ENCODE measurements at regions not wholly inside any gene's neighbourhood (a gene's known extent, or its start where the extent isn't known, plus 50 kb on each side); places are given as distances from the start of the nearest gene placed in this dataset.
"Not testable (repeated sequence)": the region's sequence is repeated elsewhere in the genome, so short reads cannot be mapped to it uniquely, and the experiment has no call there.

- intact Hi-C loops (cut with micrococcal nuclease) = no loop called here
Measured at GRCh38 chr10:2049560-2049959, 312.2 kb upstream of the ADARB2 start.

GRCh38 chr10:2048337-2048973 is 311.1 kb upstream of the ADARB2 start:
- intact Hi-C loops (cut with micrococcal nuclease) = no loop called here

GRCh38 chr10:2047679-2048078 is 310.4 kb upstream of the ADARB2 start:
- intact Hi-C loops (cut with micrococcal nuclease) = no loop called here

DNA sequence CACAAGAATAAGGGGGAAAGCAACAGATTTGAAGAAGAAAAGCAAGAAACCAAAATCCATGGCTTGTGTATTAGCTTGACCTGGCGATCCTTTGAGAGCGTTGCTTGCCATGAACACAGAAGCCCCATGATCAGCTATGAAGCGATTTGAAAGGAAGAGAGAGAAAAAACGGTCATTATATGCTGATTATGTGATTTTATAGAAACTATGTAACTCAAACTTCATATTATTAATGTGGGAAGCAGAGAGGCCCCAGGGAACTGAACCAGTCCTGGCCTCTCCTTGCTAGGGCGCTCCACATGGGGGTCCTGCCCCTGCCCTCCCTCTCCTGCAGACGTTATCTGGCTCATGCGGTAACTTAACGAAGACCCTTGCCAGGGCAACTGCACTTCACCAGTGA is 306.1 kb upstream of the ADARB2 start:
- intact Hi-C loops (cut with micrococcal nuclease) = no loop called here

GRCh38 chr10:2038036-2038435 is 300.7 kb upstream of the ADARB2 start:
- intact Hi-C loops (cut with micrococcal nuclease) = no loop called here

DNA sequence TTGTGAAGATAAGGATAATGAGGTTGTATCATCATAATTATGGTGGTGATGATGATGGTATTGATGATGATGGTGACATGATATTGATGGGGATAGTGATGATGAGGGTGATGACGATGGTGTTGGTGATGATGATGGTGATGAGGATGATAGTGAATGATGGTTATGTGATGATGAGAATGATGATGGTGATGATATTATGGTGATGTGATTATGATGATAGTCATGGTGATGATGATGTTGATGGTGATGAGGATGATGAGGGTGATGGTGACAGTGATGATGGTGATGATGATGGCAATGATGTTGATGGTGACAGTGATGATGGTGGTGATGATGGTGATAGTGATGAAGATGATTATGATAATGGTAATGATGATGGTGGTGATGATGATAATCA is 299.9 kb upstream of the ADARB2 start:
- intact Hi-C loops (cut with micrococcal nuclease) = no loop called here

DNA sequence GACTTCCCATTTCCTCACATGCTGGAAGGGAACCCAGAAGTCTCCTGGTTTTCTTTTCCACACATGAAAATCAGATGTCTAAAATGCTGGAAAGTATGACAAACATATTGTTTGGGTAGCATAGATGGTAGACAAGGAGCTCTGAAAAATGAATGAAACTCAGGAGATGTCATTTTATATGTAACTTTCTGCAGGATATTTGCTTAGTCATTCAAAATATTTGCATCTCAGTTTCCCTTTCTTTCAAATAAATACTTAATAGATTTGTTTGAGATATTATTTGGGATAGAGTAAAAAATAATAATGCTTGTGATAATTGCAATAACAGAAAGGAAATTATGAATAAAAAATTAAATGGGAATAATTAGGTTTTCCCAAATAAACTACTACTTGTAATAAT is 298.9 kb upstream of the ADARB2 start:
- intact Hi-C loops (cut with micrococcal nuclease) = no loop called here

- intact Hi-C loops (cut with micrococcal nuclease) = no loop called here
Measured at GRCh38 chr10:2030046-2030445, 292.7 kb upstream of the ADARB2 start.

DNA sequence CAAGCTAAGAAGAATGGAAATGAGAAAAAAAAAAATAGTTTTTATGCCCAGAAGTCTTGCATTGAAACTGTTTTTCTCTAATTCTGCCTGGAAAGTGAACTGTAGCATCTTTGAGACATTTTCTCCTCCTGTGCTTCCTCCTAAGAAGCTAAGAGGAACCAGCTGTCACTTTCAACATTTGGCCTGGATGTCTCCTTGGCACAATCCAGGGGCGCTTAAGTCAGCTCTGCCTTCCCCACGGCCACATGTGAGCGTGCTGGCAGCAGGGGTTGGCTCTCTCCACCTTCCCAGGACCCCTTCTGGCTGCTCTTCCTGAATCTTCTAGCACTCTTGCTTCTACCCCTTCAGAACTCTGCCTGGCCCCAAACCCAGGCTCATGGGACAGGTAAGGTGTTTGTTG is 289.6 kb upstream of the ADARB2 start:
- intact Hi-C loops (cut with micrococcal nuclease) = no loop called here

DNA sequence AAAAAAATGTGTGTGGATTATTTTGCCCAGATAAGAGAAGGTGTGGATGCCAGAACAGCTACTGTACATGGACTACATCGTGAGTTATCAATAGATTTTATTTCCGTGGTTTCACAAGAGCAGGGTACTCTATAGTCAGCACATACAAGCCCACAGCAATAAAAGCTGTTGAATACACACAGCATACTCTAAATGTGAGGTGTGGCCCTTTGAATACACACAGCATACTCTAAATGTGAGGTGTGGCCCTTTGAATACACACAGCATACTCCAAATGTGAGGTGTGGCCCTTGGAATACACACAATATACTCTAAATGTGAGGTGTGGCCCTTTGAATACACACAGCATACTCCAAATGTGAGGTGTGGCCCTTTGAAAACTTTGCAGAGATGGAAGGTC is 287.4 kb upstream of the ADARB2 start:
- intact Hi-C loops (cut with micrococcal nuclease) = not testable (repeated sequence)

DNA sequence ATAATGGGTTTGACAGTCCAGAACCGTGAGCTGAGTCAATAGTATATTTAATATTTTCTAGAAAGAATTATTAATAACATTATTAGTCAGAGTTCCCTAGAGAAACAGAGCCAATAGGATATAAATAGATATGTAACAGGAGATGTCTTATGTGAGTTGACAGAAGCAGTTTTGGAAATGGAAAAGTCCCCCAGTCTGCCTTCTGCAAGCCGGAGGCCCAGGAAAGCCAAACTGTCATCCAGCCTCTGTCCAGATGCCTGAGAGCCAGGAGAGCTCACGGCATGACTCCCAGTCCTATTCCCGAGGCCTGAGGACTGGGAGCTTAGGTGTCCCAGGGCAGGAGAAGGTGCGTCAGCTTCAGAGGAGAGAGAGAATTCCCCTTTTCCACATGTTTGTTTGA is 286.4 kb upstream of the ADARB2 start:
- intact Hi-C loops (cut with micrococcal nuclease) = no loop called here

DNA sequence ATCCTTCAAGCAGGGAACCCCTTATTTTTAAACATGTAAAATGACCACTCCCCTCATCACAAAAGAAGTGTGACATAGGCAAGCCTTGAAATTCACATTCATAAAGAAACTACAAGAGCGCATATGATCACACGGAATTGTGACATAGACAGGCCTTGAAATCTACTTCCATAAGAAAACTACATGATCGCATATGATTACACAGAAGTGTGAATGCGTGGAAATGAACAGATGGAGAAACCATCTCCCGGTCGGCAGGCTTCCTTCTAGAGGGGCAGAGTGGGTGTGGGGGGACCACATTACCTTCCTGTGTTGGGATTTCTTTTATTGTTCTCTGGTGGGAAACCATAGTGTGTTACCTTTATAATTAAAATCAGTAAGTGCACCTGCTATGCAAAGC is 285.1 kb upstream of the ADARB2 start:
- intact Hi-C loops (cut with micrococcal nuclease) = no loop called here

DNA sequence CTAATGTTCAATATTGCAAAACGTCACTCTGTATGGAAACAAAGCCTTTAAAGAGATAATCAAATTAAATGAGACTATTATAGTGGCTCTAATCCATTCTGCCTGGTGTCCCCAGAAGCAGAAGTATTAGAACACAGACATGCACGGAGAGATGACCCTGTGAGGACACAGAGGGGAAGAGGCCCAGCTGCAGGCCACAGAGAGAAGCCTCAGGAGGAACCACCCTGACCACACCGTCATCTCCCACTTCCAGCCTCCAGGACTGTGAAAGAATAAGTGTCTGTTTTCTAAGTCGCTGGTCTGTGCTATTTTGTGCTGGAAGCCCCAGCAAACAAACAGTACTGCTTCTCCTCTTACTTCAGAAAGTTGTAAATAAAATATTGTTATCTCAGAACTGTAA is 283.5 kb upstream of the ADARB2 start:
- intact Hi-C loops (cut with micrococcal nuclease) = no loop called here

DNA sequence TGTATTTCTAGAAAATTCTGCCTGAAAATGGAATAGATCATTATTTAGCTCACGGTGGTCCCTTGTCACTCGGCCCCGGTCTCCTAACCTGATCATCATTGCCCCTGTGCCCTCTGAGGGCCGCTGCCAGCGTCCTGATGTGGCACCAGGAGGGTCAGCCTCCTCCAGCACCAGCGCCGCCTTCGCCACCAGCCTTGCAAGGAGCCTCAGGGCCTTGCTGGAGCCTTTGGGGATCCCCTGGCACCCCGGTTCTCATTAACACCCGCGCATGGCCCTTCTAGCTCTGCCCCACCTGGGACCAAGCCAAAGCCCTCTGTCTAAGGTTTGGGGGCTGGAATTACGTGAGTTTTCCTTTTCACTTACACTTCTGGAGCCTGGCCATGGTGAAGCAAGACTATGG is 282.5 kb upstream of the ADARB2 start:
- intact Hi-C loops (cut with micrococcal nuclease) = no loop called here

- intact Hi-C loops (cut with micrococcal nuclease) = no loop called here
Measured at GRCh38 chr10:2019281-2019680, 282.0 kb upstream of the ADARB2 start.

DNA sequence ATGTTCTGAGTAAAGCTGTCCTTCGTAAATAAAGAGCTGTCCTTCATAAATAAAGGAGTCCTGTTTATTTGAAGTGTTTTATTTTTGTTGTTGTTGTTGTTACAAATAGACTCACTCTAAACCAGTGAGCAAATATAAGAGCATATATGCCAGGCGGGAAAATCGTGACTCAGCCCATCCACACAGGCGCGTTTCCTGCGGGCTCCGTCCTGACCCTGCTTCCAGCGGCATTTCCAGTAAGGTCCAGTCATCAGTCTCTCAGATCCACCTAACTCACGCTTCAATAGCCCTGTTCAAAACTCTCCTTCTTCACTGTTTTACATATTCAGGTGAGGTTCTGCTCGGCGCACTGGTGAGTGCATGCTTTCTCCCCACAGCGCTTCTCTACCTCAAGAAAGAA is 277.2 kb upstream of the ADARB2 start:
- intact Hi-C loops (cut with micrococcal nuclease) = no loop called here

DNA sequence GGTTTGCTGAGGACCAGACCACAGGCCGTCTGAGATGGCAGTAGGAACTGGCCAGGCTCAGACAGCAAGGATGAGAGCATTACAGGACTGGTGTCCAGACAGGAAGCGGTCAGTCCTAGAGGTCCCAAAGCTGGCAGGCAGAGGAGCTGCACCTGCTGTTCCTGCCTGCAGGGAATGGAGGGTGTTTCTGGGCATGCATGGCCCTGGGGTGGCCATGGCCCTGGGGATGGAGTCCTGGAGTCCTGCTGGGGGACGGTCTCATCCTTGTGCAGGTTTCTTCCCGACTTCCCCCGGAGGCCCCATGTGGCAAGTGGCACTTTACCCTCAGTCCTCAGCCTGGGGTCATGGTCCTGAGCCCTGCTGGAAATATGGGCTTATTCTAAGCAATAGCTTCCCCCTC is 274.9 kb upstream of the ADARB2 start:
- intact Hi-C loops (cut with micrococcal nuclease) = no loop called here

DNA sequence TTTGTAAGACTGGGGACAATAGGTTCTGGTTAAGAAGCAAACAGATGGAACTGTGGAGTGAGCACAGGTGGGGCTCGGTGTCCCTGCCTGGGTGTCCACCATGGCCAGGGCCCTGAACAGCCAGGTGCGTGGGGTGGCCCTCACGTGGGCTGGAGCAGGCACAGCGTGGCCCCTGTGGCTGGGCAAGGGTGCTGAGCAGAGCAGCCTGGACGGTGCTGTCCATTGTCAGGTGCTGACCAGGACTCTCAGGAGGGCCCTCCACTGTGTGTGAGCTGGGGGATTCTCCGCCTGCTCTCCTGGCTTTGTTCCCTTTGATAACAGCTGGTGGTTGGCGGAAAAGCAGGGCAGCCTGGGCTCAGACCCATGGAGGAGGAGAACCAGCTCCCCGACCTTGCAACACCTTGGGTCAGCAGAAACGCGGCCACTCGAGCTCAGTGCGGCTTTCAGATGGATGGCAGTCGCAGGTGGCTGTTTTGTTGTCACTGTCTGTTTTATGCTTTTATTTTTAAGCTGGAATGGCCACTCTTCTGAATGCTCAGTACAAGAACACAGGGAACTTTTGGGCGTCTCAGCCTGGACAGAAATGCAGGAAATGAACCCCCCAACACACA is 273.9 kb upstream of the ADARB2 start:
- intact Hi-C loops (cut with micrococcal nuclease) = no loop called here

GRCh38 chr10:2005546-2005945 is 268.2 kb upstream of the ADARB2 start:
- intact Hi-C loops (cut with micrococcal nuclease) = no loop called here

GRCh38 chr10:1992930-1993329 is 255.6 kb upstream of the ADARB2 start:
- intact Hi-C loops (cut with micrococcal nuclease) = no loop called here

- intact Hi-C loops (cut with micrococcal nuclease) = no loop called here
Measured at GRCh38 chr10:1989090-1989489, 251.8 kb upstream of the ADARB2 start.

GRCh38 chr10:1981976-1982375 is 244.7 kb upstream of the ADARB2 start:
- intact Hi-C loops (cut with micrococcal nuclease) = no loop called here

GRCh38 chr10:1980459-1980858 is 243.1 kb upstream of the ADARB2 start:
- intact Hi-C loops (cut with micrococcal nuclease) = no loop called here

GRCh38 chr10:1978584-1978983 is 241.3 kb upstream of the ADARB2 start:
- intact Hi-C loops (cut with micrococcal nuclease) = no loop called here

Data from T-helper 1 cell treated with Interleukin-12 subunit alpha and Interleukin-12 subunit beta and Interleukin-4 antibody, amounts not matched to agents 30 ng/mL and 1 ng/mL, for 36 hours (primary cell).